ENCODE measurements at regions not wholly inside any gene's neighbourhood (a gene's known extent, or its start where the extent isn't known, plus 50 kb on each side); places are given as distances from the start of the nearest gene placed in this dataset.

GRCh38 chr1:208975456-208975855, 608.1 kb upstream of the CAMK1G start:
- ChIA-PET CTCF (no interaction called here), POLR2A (no interaction called here)
- TF ChIP-seq FOXM1 (IDR thresholded peaks at IDR 0.05; ENCODE audit: borderline replicate concordance), result no peak
- TF ChIP-seq SUZ12 (IDR thresholded peaks at IDR 0.05), result no peak
- TF ChIP-seq L3MBTL2 (conservative IDR thresholded peaks at IDR 0.05), result no peak
- TF ChIP-seq ARNT (IDR thresholded peaks at IDR 0.05), result no peak
- no peak for TF ChIP-seq ZNF384 (IDR thresholded peaks at IDR 0.05)
- TF ChIP-seq BHLHE40 (IDR thresholded peaks at IDR 0.05; ENCODE audit: borderline replicate concordance), result no peak
- no peak for TF ChIP-seq PKNOX1 (IDR thresholded peaks at IDR 0.05)
- TF ChIP-seq CTBP1 (IDR thresholded peaks at IDR 0.05; ENCODE audit: borderline replicate concordance), result no peak
- no peak for TF ChIP-seq HDGF (IDR thresholded peaks at IDR 0.05; ENCODE audit: borderline replicate concordance)
- no peak for TF ChIP-seq ELF4 (IDR thresholded peaks at IDR 0.05)
- DNase-seq (ENCODE audit: extremely low spot score), result no peak

- no peak for DNase-seq (ENCODE audit: extremely low spot score)
- ChIA-PET POLR2A (no interaction called here), CTCF (interaction anchor here (0.6 kb wide), 1 partner anchor 96 kb away, joined by 3 read pairs; no protein-coding TSS in a partner anchor)
- TF ChIP-seq LEF1 (IDR thresholded peaks at IDR 0.05; ENCODE audit: borderline replicate concordance) (no peak), ARNT (IDR thresholded peaks at IDR 0.05) (no peak), SUZ12 (IDR thresholded peaks at IDR 0.05) (no peak), TARDBP (IDR thresholded peaks at IDR 0.05) (no peak), PKNOX1 (IDR thresholded peaks at IDR 0.05) (no peak), NFRKB (IDR thresholded peaks at IDR 0.05) (no peak), SP1 (IDR thresholded peaks at IDR 0.05) (no peak), CTBP1 (IDR thresholded peaks at IDR 0.05; ENCODE audit: borderline replicate concordance) (no peak), ELF4 (IDR thresholded peaks at IDR 0.05) (no peak)
Measured at GRCh38 chr1:208977012-208977411, 606.5 kb upstream of the CAMK1G start.

GRCh38 chr1:208977638-208978256, 605.8 kb upstream of the CAMK1G start:
- no peak for DNase-seq (ENCODE audit: extremely low spot score)
- POLR2A ChIA-PET, result no interaction called here
- CTCF ChIA-PET, result interaction anchor here (0.6 kb wide), 1 partner anchor 95 kb away, joined by 3 read pairs; no protein-coding TSS in a partner anchor
- TF ChIP-seq TARDBP (IDR thresholded peaks at IDR 0.05) (no peak), FOXA1 (IDR thresholded peaks at IDR 0.05) (no peak), ARNT (IDR thresholded peaks at IDR 0.05) (no peak), HDGF (IDR thresholded peaks at IDR 0.05; ENCODE audit: borderline replicate concordance) (no peak)

- POLR2A ChIA-PET, result no interaction called here
- TF ChIP-seq PKNOX1 (IDR thresholded peaks at IDR 0.05), result no peak
- TF ChIP-seq FOXM1 (IDR thresholded peaks at IDR 0.05; ENCODE audit: borderline replicate concordance), result no peak
- no peak for TF ChIP-seq SUZ12 (IDR thresholded peaks at IDR 0.05)
- no peak for TF ChIP-seq ARNT (IDR thresholded peaks at IDR 0.05)
- no peak for TF ChIP-seq L3MBTL2 (conservative IDR thresholded peaks at IDR 0.05)
- no peak for TF ChIP-seq BHLHE40 (IDR thresholded peaks at IDR 0.05; ENCODE audit: borderline replicate concordance)
- TF ChIP-seq FOXA1 (IDR thresholded peaks at IDR 0.05), result no peak
- TF ChIP-seq LEF1 (IDR thresholded peaks at IDR 0.05; ENCODE audit: borderline replicate concordance), result no peak
- TF ChIP-seq HDGF (IDR thresholded peaks at IDR 0.05; ENCODE audit: borderline replicate concordance), result no peak
- no peak for TF ChIP-seq FOXK2 (IDR thresholded peaks at IDR 0.05)
- no peak for TF ChIP-seq ELF4 (IDR thresholded peaks at IDR 0.05)
- CTCF ChIA-PET, result no interaction called here
- DNase-seq (ENCODE audit: extremely low spot score), result no peak
Measured at GRCh38 chr1:208979776-208980175, 603.7 kb upstream of the CAMK1G start.

- POLR2A ChIA-PET, result no interaction called here
Measured at GRCh38 chr1:208980605-208981004, 602.9 kb upstream of the CAMK1G start.

More at GRCh38 chr1:208980605-208981004, 602.9 kb upstream of the CAMK1G start:
- no peak for TF ChIP-seq ARNT (IDR thresholded peaks at IDR 0.05)
- no peak for TF ChIP-seq TARDBP (IDR thresholded peaks at IDR 0.05)
- no peak for TF ChIP-seq SP1 (IDR thresholded peaks at IDR 0.05)
- TF ChIP-seq L3MBTL2 (conservative IDR thresholded peaks at IDR 0.05), result no peak
- no peak for TF ChIP-seq FOXM1 (IDR thresholded peaks at IDR 0.05; ENCODE audit: borderline replicate concordance)
- TF ChIP-seq NFRKB (IDR thresholded peaks at IDR 0.05), result no peak
- TF ChIP-seq FOXA1 (IDR thresholded peaks at IDR 0.05), result no peak
- TF ChIP-seq BHLHE40 (IDR thresholded peaks at IDR 0.05; ENCODE audit: borderline replicate concordance), result no peak
- no peak for TF ChIP-seq LEF1 (IDR thresholded peaks at IDR 0.05; ENCODE audit: borderline replicate concordance)
- no peak for TF ChIP-seq HDGF (IDR thresholded peaks at IDR 0.05; ENCODE audit: borderline replicate concordance)
- TF ChIP-seq ZNF384 (IDR thresholded peaks at IDR 0.05), result no peak
- TF ChIP-seq SUZ12 (IDR thresholded peaks at IDR 0.05), result no peak
- no peak for TF ChIP-seq CTBP1 (IDR thresholded peaks at IDR 0.05; ENCODE audit: borderline replicate concordance)
- no peak for TF ChIP-seq ELF4 (IDR thresholded peaks at IDR 0.05)
- TF ChIP-seq FOXK2 (IDR thresholded peaks at IDR 0.05), result no peak
- TF ChIP-seq PKNOX1 (IDR thresholded peaks at IDR 0.05), result no peak
- CTCF ChIA-PET, result no interaction called here
- no peak for DNase-seq (ENCODE audit: extremely low spot score)
